IMR-90 (cell line): ENCODE measurements at regions not wholly inside any gene's neighbourhood (a gene's known extent, or its start where the extent isn't known, plus 50 kb on each side); places are given as distances from the start of the nearest gene placed in this dataset.

Source experiments
- ATAC-seq: fragments of 200-7000 bp; cut with Tn5 transposase; 2 replicates; pipeline ENCODE4 v1.9.1; 2020; ENCODE audit warnings: low read depth, mild to moderate bottlenecking, moderate library complexity
- BruUV-seq: library from RNA; stranded (reverse); fragments of 400-500 nt; replicated peaks from 2 replicates; lab custom pipeline; 2021; lab: Mats Ljungman, UMichigan
- CTCF ChIA-PET: fragments of 300-600 bp; formaldehyde crosslinking; extraction: SDS; loops from one replicate; lab custom pipeline; 2021; ENCODE audit warnings: antibody characterized with exemption; lab: Yijun Ruan, JAX
- POLR2A ChIA-PET: fragments of 300-600 bp; sonication (Branson Sonifier 250); formaldehyde crosslinking; loops from one replicate; lab custom pipeline; 2022; ENCODE audit warnings: antibody characterized with exemption; ENCODE audit not compliant: unreplicated experiment; lab: Charles Lee
- DNase-seq: peaks from one replicate; pipeline ENCODE4 v3.0.0; 2013
- H2AFZ ChIP-seq: replicated peaks from 2 replicates; pipeline ENCODE3; 2013; ENCODE audit warnings: low read length, mild to moderate bottlenecking; ENCODE audit not compliant: poor library complexity
- H2AK5ac ChIP-seq: 2 replicates; pipeline ENCODE4 v1.6.1; 2013; ENCODE audit warnings: low read depth, low read length, inconsistent platforms
- H2AK9ac ChIP-seq: replicated peaks from 2 replicates; pipeline ENCODE3; 2013; ENCODE audit warnings: mild to moderate bottlenecking, low read depth, low read length, moderate library complexity; ENCODE audit not compliant: poor library complexity
- H2BK120ac ChIP-seq: 2 replicates; pipeline ENCODE4 v1.6.1; 2013; ENCODE audit warnings: low read depth, low read length, inconsistent platforms
- H2BK15ac ChIP-seq: 3 replicates; pipeline ENCODE4 v1.6.1; 2013; ENCODE audit warnings: low read depth, low read length, inconsistent platforms
- H2BK20ac ChIP-seq: 2 replicates; pipeline ENCODE4 v1.6.1; 2013; ENCODE audit warnings: low read depth, mild to moderate bottlenecking, inconsistent platforms, low read length, moderate library complexity
- H2BK5ac ChIP-seq: 2 replicates; pipeline ENCODE4 v1.6.1; 2013; ENCODE audit warnings: mild to moderate bottlenecking, low read depth, low read length, inconsistent platforms; ENCODE audit not compliant: poor library complexity, severe bottlenecking
- H3K14ac ChIP-seq: replicated peaks from 2 replicates; pipeline ENCODE4 v1.6.1; 2013; ENCODE audit warnings: low read depth, low read length, inconsistent platforms
- H3K18ac ChIP-seq: 2 replicates; pipeline ENCODE4 v1.6.1; 2013; ENCODE audit warnings: low read depth, low read length, control low read depth
- H3K23ac ChIP-seq: 2 replicates; pipeline ENCODE4 v1.6.1; 2013; ENCODE audit warnings: low read depth, low read length, inconsistent platforms
- H3K27ac ChIP-seq: 2 replicates; pipeline ENCODE4 v1.5.1; 2013; ENCODE audit warnings: mild to moderate bottlenecking, control low read depth, low read length; ENCODE audit not compliant: insufficient read depth
- H3K27me3 ChIP-seq: 2 replicates; pipeline ENCODE4 v1.6.1; 2013; ENCODE audit warnings: low read length; ENCODE audit not compliant: control insufficient read depth, insufficient read depth
- H3K36me3 ChIP-seq: 2 replicates; pipeline ENCODE4 v1.6.1; 2013; ENCODE audit warnings: low read length, mixed read lengths; ENCODE audit not compliant: control insufficient read depth, insufficient read depth
- H3K4ac ChIP-seq: 2 replicates; pipeline ENCODE4 v1.6.1; 2013; ENCODE audit warnings: low read depth, low read length, inconsistent platforms
- H3K4me1 ChIP-seq: 2 replicates; pipeline ENCODE4 v1.6.1; 2013; ENCODE audit warnings: low read length, mixed read lengths; ENCODE audit not compliant: control insufficient read depth, insufficient read depth
- H3K4me2 ChIP-seq: 2 replicates; pipeline ENCODE4 v1.6.1; 2013; ENCODE audit warnings: low read depth, mild to moderate bottlenecking, control low read depth, low read length, moderate library complexity
- H3K4me3 ChIP-seq: 2 replicates; pipeline ENCODE4 v1.5.1; 2013; ENCODE audit warnings: low read depth, mild to moderate bottlenecking, control low read depth, low read length, moderate library complexity; ENCODE audit not compliant: insufficient read depth
- H3K56ac ChIP-seq: 2 replicates; pipeline ENCODE4 v1.6.1; 2013; ENCODE audit warnings: low read length, inconsistent platforms; ENCODE audit not compliant: insufficient read depth; ENCODE audit errors: extremely low read depth
- H3K79me1 ChIP-seq, 2 experiments: 2 replicates each; pipeline ENCODE4 v1.6.1; 2013; ENCODE audit warnings: low read length in 2 of 2, inconsistent platforms in 1 of 2, low read depth in 1 of 2
- H3K9ac ChIP-seq: 2 replicates; pipeline ENCODE4 v1.6.1; 2013; ENCODE audit warnings: low read depth, low read length, control low read depth
- H3K9me1 ChIP-seq: 2 replicates; pipeline ENCODE4 v1.6.1; 2013; ENCODE audit warnings: low read length, inconsistent platforms; ENCODE audit not compliant: insufficient read depth
- H3K9me3 ChIP-seq: 2 replicates; pipeline ENCODE4 v1.6.1; 2013; ENCODE audit warnings: low read length; ENCODE audit not compliant: control insufficient read depth, insufficient read depth
- H4K20me1 ChIP-seq: 2 replicates; pipeline ENCODE4 v1.6.1; 2013; ENCODE audit warnings: low read length, inconsistent platforms; ENCODE audit not compliant: insufficient read depth
- H4K5ac ChIP-seq: 2 replicates; pipeline ENCODE4 v1.6.1; 2013; ENCODE audit warnings: mild to moderate bottlenecking, low read depth, low read length, control low read depth
- H4K8ac ChIP-seq, 2 experiments: 2 replicates each; pipeline ENCODE4 v1.6.1; 2013; ENCODE audit warnings: low read depth in 2 of 2, low read length in 2 of 2, control low read depth in 1 of 2, inconsistent platforms in 1 of 2
- H4K91ac ChIP-seq: 2 replicates; pipeline ENCODE4 v1.6.1; 2013; ENCODE audit warnings: low read depth, low read length, inconsistent platforms; ENCODE audit not compliant: insufficient read depth
- CEBPB ChIP-seq: IDR thresholded peaks from 2 replicates; pipeline ENCODE4 v1.6.1; 2012; ENCODE audit warnings: low read depth, low read length, improper control_type of control experiment
- CHD1 ChIP-seq: IDR thresholded peaks from 2 replicates; pipeline ENCODE4 v1.6.1; 2012; ENCODE audit warnings: low read depth, low read length, improper control_type of control experiment
- ELK1 ChIP-seq: fragments of 150-350 bp; IDR thresholded peaks from 2 replicates; pipeline ENCODE4 v1.6.1; 2016; ENCODE audit warnings: low read depth, mild to moderate bottlenecking, low read length, moderate library complexity, borderline replicate concordance
- FOS ChIP-seq: fragments of 150-350 bp; IDR thresholded peaks from 2 replicates; pipeline ENCODE4 v1.6.1; 2016; ENCODE audit warnings: low read depth, low read length
- MAFK ChIP-seq: IDR thresholded peaks from 2 replicates; pipeline ENCODE4 v1.6.1; 2012; ENCODE audit warnings: low read depth, low read length, improper control_type of control experiment
- MAZ ChIP-seq: IDR thresholded peaks from 2 replicates; pipeline ENCODE4 v1.6.1; 2012; ENCODE audit warnings: low read depth, mild to moderate bottlenecking, low read length, improper control_type of control experiment, moderate library complexity, borderline replicate concordance
- MXI1 ChIP-seq: IDR thresholded peaks from 2 replicates; pipeline ENCODE4 v1.6.1; 2012; ENCODE audit warnings: low read depth, mild to moderate bottlenecking, low read length, moderate library complexity, borderline replicate concordance
- POLR2A ChIP-seq: IDR thresholded peaks from 2 replicates; pipeline ENCODE4 v1.6.1; 2012; ENCODE audit warnings: mild to moderate bottlenecking, low read depth, low read length
- RCOR1 ChIP-seq: IDR thresholded peaks from 2 replicates; pipeline ENCODE4 v1.6.1; 2012; ENCODE audit warnings: mild to moderate bottlenecking, low read length, improper control_type of control experiment; ENCODE audit not compliant: insufficient replicate concordance
- USF2 ChIP-seq: fragments of 150-350 bp; IDR thresholded peaks from 2 replicates; pipeline ENCODE4 v1.6.1; 2017; ENCODE audit warnings: mild to moderate bottlenecking, antibody characterized with exemption, low read length, low read depth
- WGBS, 2 experiments: methylation state at CpG; one replicate each; pipeline versions ENCODE4 v1.1.5 to v1.1.7; 2013; ENCODE audit warnings: missing lambda C conversion rate in 2 of 2; ENCODE audit not compliant: insufficient read length in 1 of 2; ENCODE audit errors: extremely low coverage in 2 of 2; 5-methylcytosine and 5-hydroxymethylcytosine counted together
- dilution Hi-C: fragments of 300-500 bp; cut with HindIII; formaldehyde crosslinking; loops from one replicate; pipeline ENCODE4 v1.14.3; 2018; ENCODE audit warnings: low sequenced_read_pairs; ENCODE audit not compliant: unreplicated experiment
- in situ Hi-C: fragments of 300-500 bp; cut with MboI; formaldehyde crosslinking; loops from 3 replicates; pipeline ENCODE4 v1.14.3; 2019; ENCODE audit warnings: low sequenced_read_pairs, inconsistent platforms, mixed read lengths
- intact Hi-C: fragments of 100-400 bp; cut with micrococcal nuclease; formaldehyde crosslinking; loops from 2 replicates; pipeline ENCODE4 v1.10.0; 2022

- Histone ChIP-seq H3K9me3 (no peaks in the 10 kb centered on the region), H2BK120ac (no peak overlapping the region), H2AFZ (no peak overlapping the region), H3K9me1 (no peaks in the 10 kb centered on the region), H3K4ac (no peak overlapping the region), H3K27me3 (no peaks in the 10 kb centered on the region; the same call in 1 of the 2 replicates), H4K20me1 (no peaks in the 10 kb centered on the region), H2BK15ac (no peak overlapping the region), H2AK5ac (no peak overlapping the region), H3K79me1 (no peaks in the 10 kb centered on the region), H3K23ac (no peak overlapping the region), H4K5ac (no peak overlapping the region), H3K9ac (no peak overlapping the region), H2BK5ac (no peak overlapping the region), H4K8ac (no peak overlapping the region), H3K18ac (no peak overlapping the region), H3K14ac (no peak overlapping the region), H2BK20ac (no peak overlapping the region), H2AK9ac (no peak overlapping the region), H3K4me3 (no peak overlapping the region), H4K91ac (no peak overlapping the region), H3K56ac (no peak overlapping the region), H3K4me1 (no peaks in the 10 kb centered on the region), H3K4me2 (no peak overlapping the region), H3K36me3 (no peaks in the 10 kb centered on the region), H3K27ac (no peak overlapping the region)
- ChIA-PET CTCF (no interaction called here), POLR2A (no interaction called here)
- intact Hi-C loops, result no loop called here
- DNase-seq, result no peak
- ATAC-seq, result no peak
- in situ Hi-C loops, result loop anchor here (25.0 kb wide), 1 partner anchor 698 kb away; no protein-coding TSS in a partner anchor
- no CpG with 5 or more reads among the region's 1 CpG for WGBS, 2 experiments
- TF ChIP-seq ELK1, result no peak
- no peak for TF ChIP-seq MXI1
- no peak for TF ChIP-seq USF2
- TF ChIP-seq CEBPB, result no peak
- no peak for TF ChIP-seq MAZ
- TF ChIP-seq RCOR1, result no peak
- no peak for TF ChIP-seq POLR2A
- TF ChIP-seq FOS, result no peak
- no peak for TF ChIP-seq MAFK
- no peak for TF ChIP-seq CHD1
- no TSS peak for BruUV-seq
- dilution Hi-C loops, result no loop called here
These were observed 578.0 kb downstream of the KCNA4 start for GRCh38 chr11:29438815-29439214.
